OCI-LY7 (cell line): ENCODE measurements at regions not wholly inside any gene's neighbourhood (a gene's known extent, or its start where the extent isn't known, plus 50 kb on each side); places are given as distances from the start of the nearest gene placed in this dataset.

ENCODE experiments used
- EZH2phosphoT487 ChIP-seq: fragments of 200-600 bp; sonication (generic); IDR thresholded peaks from 2 replicates; pipeline ENCODE4 v1.6.1; 2018; ENCODE audit warnings: low read depth, borderline replicate concordance, mild to moderate bottlenecking, mixed run types, antibody characterized with exemption, low read length, moderate library complexity, mixed read lengths
- TF ChIP-seq, protein P1 (sequence below): fragments of 200-600 bp; sonication (generic); conservative IDR thresholded peaks from 2 replicates; pipeline ENCODE4 v1.5.1; 2014; ENCODE audit warnings: mild to moderate bottlenecking, antibody characterized with exemption, low read length, moderate library complexity, mixed read lengths

DNA sequence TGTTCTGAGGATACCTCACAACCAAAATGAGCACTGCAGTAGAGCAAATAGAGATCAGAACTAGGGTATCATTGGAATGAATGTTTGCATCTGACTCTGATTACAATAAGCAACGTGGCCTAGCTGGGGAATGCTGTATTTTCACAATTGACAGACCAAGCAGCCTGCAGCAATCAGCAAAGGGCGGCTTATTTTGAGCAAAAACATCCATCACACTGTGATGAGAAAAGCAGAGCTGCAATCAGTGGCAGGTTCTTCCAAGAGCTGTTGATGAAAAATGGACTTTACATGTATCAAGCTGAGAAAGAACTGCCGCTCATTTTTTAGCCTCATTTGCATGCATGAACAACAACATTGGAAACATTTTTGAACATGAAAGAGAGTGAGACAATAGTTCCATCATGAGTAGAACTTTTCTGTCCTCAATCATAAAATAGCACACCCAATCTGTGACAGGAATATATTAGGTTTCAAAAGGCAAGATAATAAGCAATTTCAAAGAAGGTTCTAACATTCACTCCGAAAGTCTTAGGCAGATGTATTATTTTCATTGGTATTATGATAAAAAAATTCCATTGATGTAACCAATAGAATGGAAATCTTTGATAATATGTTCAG, 249.7 kb upstream of the FBXO33 start:
- TF ChIP-seq, protein P1, sequence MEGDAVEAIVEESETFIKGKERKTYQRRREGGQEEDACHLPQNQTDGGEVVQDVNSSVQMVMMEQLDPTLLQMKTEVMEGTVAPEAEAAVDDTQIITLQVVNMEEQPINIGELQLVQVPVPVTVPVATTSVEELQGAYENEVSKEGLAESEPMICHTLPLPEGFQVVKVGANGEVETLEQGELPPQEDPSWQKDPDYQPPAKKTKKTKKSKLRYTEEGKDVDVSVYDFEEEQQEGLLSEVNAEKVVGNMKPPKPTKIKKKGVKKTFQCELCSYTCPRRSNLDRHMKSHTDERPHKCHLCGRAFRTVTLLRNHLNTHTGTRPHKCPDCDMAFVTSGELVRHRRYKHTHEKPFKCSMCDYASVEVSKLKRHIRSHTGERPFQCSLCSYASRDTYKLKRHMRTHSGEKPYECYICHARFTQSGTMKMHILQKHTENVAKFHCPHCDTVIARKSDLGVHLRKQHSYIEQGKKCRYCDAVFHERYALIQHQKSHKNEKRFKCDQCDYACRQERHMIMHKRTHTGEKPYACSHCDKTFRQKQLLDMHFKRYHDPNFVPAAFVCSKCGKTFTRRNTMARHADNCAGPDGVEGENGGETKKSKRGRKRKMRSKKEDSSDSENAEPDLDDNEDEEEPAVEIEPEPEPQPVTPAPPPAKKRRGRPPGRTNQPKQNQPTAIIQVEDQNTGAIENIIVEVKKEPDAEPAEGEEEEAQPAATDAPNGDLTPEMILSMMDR, result no peak
- no peak for TF ChIP-seq EZH2phosphoT487
